DOHH2 (cell line): ENCODE measurements at regions not wholly inside any gene's neighbourhood (a gene's known extent, or its start where the extent isn't known, plus 50 kb on each side); places are given as distances from the start of the nearest gene placed in this dataset.

ENCODE experiments used
- H3F3A ChIP-seq: fragments of 200-600 bp; sonication (generic), shearing (Covaris generic); 2 replicates; pipeline ENCODE4 v1.6.0; 2016; ENCODE audit warnings: antibody characterized with exemption, mild to moderate bottlenecking; ENCODE audit not compliant: control insufficient read depth, insufficient read depth
- H3K27ac ChIP-seq: fragments of 200-600 bp; sonication (generic); 2 replicates; pipeline ENCODE4 v1.5.1; 2014; ENCODE audit warnings: low read depth, mild to moderate bottlenecking, low read length, moderate library complexity
- H3K27me3 ChIP-seq: fragments of 200-600 bp; sonication (generic); 2 replicates; pipeline ENCODE4 v1.6.1; 2014; ENCODE audit warnings: mild to moderate bottlenecking, low read length, mixed read lengths; ENCODE audit not compliant: control insufficient read depth
- H3K36me3 ChIP-seq: fragments of 200-600 bp; sonication (generic); 2 replicates; pipeline ENCODE4 v1.6.1; 2014; ENCODE audit warnings: mild to moderate bottlenecking, low read length, moderate library complexity, mixed read lengths; ENCODE audit not compliant: control insufficient read depth
- H3K4me1 ChIP-seq: fragments of 200-600 bp; sonication (generic); 2 replicates; pipeline ENCODE4 v1.6.1; 2014; ENCODE audit warnings: mild to moderate bottlenecking, low read length, mixed read lengths; ENCODE audit not compliant: control insufficient read depth
- H3K4me2 ChIP-seq: fragments of 200-600 bp; sonication (generic); 2 replicates; pipeline ENCODE4 v1.6.0; 2014; ENCODE audit warnings: mild to moderate bottlenecking, low read length, moderate library complexity
- H3K4me3 ChIP-seq: fragments of 200-600 bp; sonication (generic); 2 replicates; pipeline ENCODE4 v1.5.1; 2014; ENCODE audit warnings: mild to moderate bottlenecking, low read length, mixed read lengths
- H3K79me2 ChIP-seq: fragments of 200-600 bp; sonication (generic); 2 replicates; pipeline ENCODE4 v1.6.1; 2014; ENCODE audit warnings: mild to moderate bottlenecking, low read length, mixed read lengths; ENCODE audit not compliant: control insufficient read depth
- H3K9me2 ChIP-seq: fragments of 200-600 bp; sonication (generic); replicated peaks from 2 replicates; pipeline ENCODE4 v1.6.1; 2014; ENCODE audit warnings: mild to moderate bottlenecking, low read length, mixed read lengths; ENCODE audit not compliant: control insufficient read depth
- H3K9me3 ChIP-seq: fragments of 200-600 bp; sonication (generic); 2 replicates; pipeline ENCODE4 v1.6.1; 2014; ENCODE audit warnings: antibody characterized with exemption, low read length, mixed read lengths; ENCODE audit not compliant: control insufficient read depth, insufficient read depth
- H4K20me1 ChIP-seq: fragments of 200-600 bp; sonication (generic); 2 replicates; pipeline ENCODE4 v1.6.0; 2014; ENCODE audit warnings: low read depth, mild to moderate bottlenecking, antibody characterized with exemption, low read length, moderate library complexity; ENCODE audit not compliant: control insufficient read depth, insufficient read depth
- CTCF ChIP-seq: fragments of 200-600 bp; sonication (generic); IDR thresholded peaks from one replicate; pipeline ENCODE4 v1.5.1; 2014; ENCODE audit warnings: antibody characterized with exemption, mild to moderate bottlenecking, low read depth, low read length; ENCODE audit not compliant: poor library complexity, severe bottlenecking
- EZH2phosphoT487 ChIP-seq: fragments of 200-600 bp; sonication (generic); IDR thresholded peaks from 2 replicates; pipeline ENCODE4 v1.6.1; 2017; ENCODE audit warnings: borderline replicate concordance, mild to moderate bottlenecking, antibody characterized with exemption, low read length, moderate library complexity, mixed read lengths

- H4K20me1 ChIP-seq: no peaks in the 10 kb centered on the region
- peaks cover 3% of the 10 kb centered on the region; the same call in 1 of the 2 replicates for H3K27me3 ChIP-seq
- no peak overlapping the region for H3K4me3 ChIP-seq
- H3K79me2 ChIP-seq: no peaks in the 10 kb centered on the region
- H3K9me2 ChIP-seq: no peaks in the 10 kb centered on the region; the same call in 1 of the 2 replicates
- no peaks in the 10 kb centered on the region for H3K36me3 ChIP-seq
- H3F3A ChIP-seq: no peaks in the 10 kb centered on the region
- H3K27ac ChIP-seq: no peak overlapping the region
- H3K9me3 ChIP-seq: no peaks in the 10 kb centered on the region
- H3K4me2 ChIP-seq: no peak overlapping the region
- no peak for TF ChIP-seq EZH2phosphoT487
- no peak for TF ChIP-seq CTCF
- H3K4me1 ChIP-seq: no peaks in the 10 kb centered on the region
Measured at GRCh38 chr5:159610966-159611579, 280.8 kb upstream of the IL12B start.

- no peak overlapping the region for H3K4me3 ChIP-seq
- no peaks in the 10 kb centered on the region for H3F3A ChIP-seq
- H3K36me3 ChIP-seq: no peaks in the 10 kb centered on the region
- no peak overlapping the region for H3K27ac ChIP-seq
- H4K20me1 ChIP-seq: no peaks in the 10 kb centered on the region
- no peaks in the 10 kb centered on the region; the same call in 1 of the 2 replicates for H3K9me2 ChIP-seq
- H3K4me2 ChIP-seq: no peak overlapping the region
- no peak for TF ChIP-seq EZH2phosphoT487
- no peak for TF ChIP-seq CTCF
- no peaks in the 10 kb centered on the region for H3K9me3 ChIP-seq
- 0 out of 2 replicates have a peak, but pooled peaks cover 1% of the 10 kb centered on the region for H3K27me3 ChIP-seq
- no peaks in the 10 kb centered on the region for H3K4me1 ChIP-seq
- no peaks in the 10 kb centered on the region for H3K79me2 ChIP-seq
Measured at GRCh38 chr5:159616952-159617351, 286.7 kb upstream of the IL12B start.

- no peak overlapping the region for H3K4me3 ChIP-seq
- H3K9me2 ChIP-seq: no peaks in the 10 kb centered on the region; the same call in 1 of the 2 replicates
- H3K36me3 ChIP-seq: no peaks in the 10 kb centered on the region
- 0 out of 2 replicates have a peak, but pooled peaks cover 2% of the 10 kb centered on the region for H3K27me3 ChIP-seq
- H3K27ac ChIP-seq: no peak overlapping the region
- no peaks in the 10 kb centered on the region for H3K79me2 ChIP-seq
- no peaks in the 10 kb centered on the region for H3K9me3 ChIP-seq
- H3F3A ChIP-seq: no peaks in the 10 kb centered on the region
- H3K4me1 ChIP-seq: no peaks in the 10 kb centered on the region
- H3K4me2 ChIP-seq: no peak overlapping the region
- H4K20me1 ChIP-seq: no peaks in the 10 kb centered on the region
- TF ChIP-seq EZH2phosphoT487 (no peak), CTCF (no peak)
Measured at GRCh38 chr5:159619826-159620225, 289.5 kb upstream of the IL12B start.
